ENCODE measurements at regions not wholly inside any gene's neighbourhood (a gene's known extent, or its start where the extent isn't known, plus 50 kb on each side); places are given as distances from the start of the nearest gene placed in this dataset.

DNA sequence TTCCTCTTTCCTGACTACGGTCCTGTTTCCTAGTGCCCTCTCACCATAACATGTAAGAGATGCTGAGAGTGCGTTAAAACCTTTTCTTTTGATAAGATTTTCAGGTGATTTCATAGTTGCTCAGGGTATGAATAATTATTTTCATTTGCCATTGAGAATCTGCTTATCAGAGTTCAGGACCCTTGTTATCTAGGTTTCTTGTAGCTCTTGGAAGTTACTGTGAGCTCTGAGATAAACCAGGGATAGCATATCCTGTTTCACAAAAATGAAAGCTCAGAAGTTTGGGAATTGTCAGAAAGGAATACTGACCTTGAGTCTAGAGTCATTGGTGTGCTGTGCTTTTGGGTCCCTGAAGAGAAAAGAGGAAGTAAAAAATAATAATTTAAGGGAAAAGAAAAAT lies 76.8 kb upstream of the PRKG1 start:
- Histone ChIP-seq H3K27ac (ENCODE audit: low read depth in 2 of 2, low read length in 2 of 2) (no peak overlapping the region), H3K4me3 (ENCODE audit: low read length in 2 of 2) (no peak overlapping the region), H3K9me3 (ENCODE audit: control insufficient read depth in 2 of 2, low read length in 2 of 2) (no peaks in the 10 kb centered on the region), H3K36me3 (ENCODE audit: control insufficient read depth in 2 of 2, insufficient read depth in 2 of 2, low read length in 2 of 2) (no peaks in the 10 kb centered on the region), H3K4me1 (ENCODE audit: control insufficient read depth in 2 of 2, insufficient read depth in 2 of 2, low read length in 2 of 2) (peaks cover 7 to 14% of the 10 kb centered on the region in 2 donors), H3K27me3 (ENCODE audit: control insufficient read depth in 2 of 2, insufficient read depth in 2 of 2, low read length in 2 of 2) (no peaks in the 10 kb centered on the region), H3K9ac (ENCODE audit: low read depth in 1 of 2, low read length in 2 of 2) (no peak overlapping the region)

DNA sequence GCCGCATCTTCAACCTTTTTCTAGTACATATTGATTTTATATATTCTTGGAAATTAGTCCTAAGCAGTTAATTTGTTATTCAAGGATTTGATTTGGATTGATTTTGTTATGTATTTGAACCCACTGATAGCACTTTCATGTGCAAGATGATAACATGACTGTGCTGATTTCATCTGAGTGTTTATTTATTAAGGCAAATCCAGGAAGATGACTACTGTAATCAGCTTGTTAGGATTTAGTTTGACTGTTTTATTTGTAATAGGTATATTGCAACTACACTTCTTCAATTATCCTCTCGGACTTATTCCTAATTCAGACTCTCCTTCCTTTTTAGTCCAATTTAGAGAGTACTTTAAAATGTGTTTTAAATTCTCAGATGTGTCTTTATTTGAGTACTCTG lies 75.1 kb upstream of the PRKG1 start:
- no peak overlapping the region for H3K9ac ChIP-seq (ENCODE audit: low read depth in 1 of 2, low read length in 2 of 2)
- no peak overlapping the region for H3K4me3 ChIP-seq (ENCODE audit: low read length in 2 of 2)
- H3K36me3 ChIP-seq (ENCODE audit: control insufficient read depth in 2 of 2, insufficient read depth in 2 of 2, low read length in 2 of 2), result no peaks in the 10 kb centered on the region
- no peaks in the 10 kb centered on the region for H3K4me1 ChIP-seq (ENCODE audit: control insufficient read depth in 2 of 2, insufficient read depth in 2 of 2, low read length in 2 of 2)
- no peak overlapping the region for H3K27ac ChIP-seq (ENCODE audit: low read depth in 2 of 2, low read length in 2 of 2)
- no peaks in the 10 kb centered on the region for H3K9me3 ChIP-seq (ENCODE audit: control insufficient read depth in 2 of 2, low read length in 2 of 2)
- no peaks in the 10 kb centered on the region for H3K27me3 ChIP-seq (ENCODE audit: control insufficient read depth in 2 of 2, insufficient read depth in 2 of 2, low read length in 2 of 2)

DNA sequence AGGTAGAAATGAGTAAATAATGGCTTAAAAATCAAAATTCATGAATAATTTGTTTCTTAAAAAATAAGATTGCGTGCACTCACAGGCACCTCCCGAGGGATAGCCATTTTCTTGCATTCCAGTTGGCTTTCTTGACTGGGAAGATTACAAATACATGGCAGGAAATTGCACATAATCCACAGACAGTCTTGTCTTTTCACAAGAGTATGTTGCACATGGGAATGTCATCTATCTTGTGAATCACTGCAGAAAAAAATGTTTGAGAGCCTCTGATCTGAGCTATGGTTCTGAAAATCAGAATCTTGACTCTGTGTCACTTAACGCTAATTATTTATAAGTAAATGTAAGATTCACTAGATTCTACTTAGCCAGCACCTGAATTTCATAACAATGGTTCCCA lies 74.1 kb upstream of the PRKG1 start:
- Histone ChIP-seq H3K36me3 (ENCODE audit: control insufficient read depth in 2 of 2, insufficient read depth in 2 of 2, low read length in 2 of 2) (no peaks in the 10 kb centered on the region), H3K27ac (ENCODE audit: low read depth in 2 of 2, low read length in 2 of 2) (no peak overlapping the region), H3K4me1 (ENCODE audit: control insufficient read depth in 2 of 2, insufficient read depth in 2 of 2, low read length in 2 of 2) (no peaks in the 10 kb centered on the region), H3K9me3 (ENCODE audit: control insufficient read depth in 2 of 2, low read length in 2 of 2) (no peaks in the 10 kb centered on the region), H3K9ac (ENCODE audit: low read depth in 1 of 2, low read length in 2 of 2) (no peak overlapping the region), H3K4me3 (ENCODE audit: low read length in 2 of 2) (no peak overlapping the region), H3K27me3 (ENCODE audit: control insufficient read depth in 2 of 2, insufficient read depth in 2 of 2, low read length in 2 of 2) (no peaks in the 10 kb centered on the region)

GRCh38 chr10:51000976-51001375 lies 73.3 kb upstream of the PRKG1 start:
- H3K27me3 ChIP-seq (ENCODE audit: control insufficient read depth in 2 of 2, insufficient read depth in 2 of 2, low read length in 2 of 2), result no peaks in the 10 kb centered on the region
- H3K36me3 ChIP-seq (ENCODE audit: control insufficient read depth in 2 of 2, insufficient read depth in 2 of 2, low read length in 2 of 2), result no peaks in the 10 kb centered on the region
- no peaks in the 10 kb centered on the region for H3K9me3 ChIP-seq (ENCODE audit: control insufficient read depth in 2 of 2, low read length in 2 of 2)
- H3K27ac ChIP-seq (ENCODE audit: low read depth in 2 of 2, low read length in 2 of 2), result no peak overlapping the region
- no peak overlapping the region for H3K9ac ChIP-seq (ENCODE audit: low read depth in 1 of 2, low read length in 2 of 2)
- no peak overlapping the region for H3K4me3 ChIP-seq (ENCODE audit: low read length in 2 of 2)
- no peaks in the 10 kb centered on the region for H3K4me1 ChIP-seq (ENCODE audit: control insufficient read depth in 2 of 2, insufficient read depth in 2 of 2, low read length in 2 of 2)

DNA sequence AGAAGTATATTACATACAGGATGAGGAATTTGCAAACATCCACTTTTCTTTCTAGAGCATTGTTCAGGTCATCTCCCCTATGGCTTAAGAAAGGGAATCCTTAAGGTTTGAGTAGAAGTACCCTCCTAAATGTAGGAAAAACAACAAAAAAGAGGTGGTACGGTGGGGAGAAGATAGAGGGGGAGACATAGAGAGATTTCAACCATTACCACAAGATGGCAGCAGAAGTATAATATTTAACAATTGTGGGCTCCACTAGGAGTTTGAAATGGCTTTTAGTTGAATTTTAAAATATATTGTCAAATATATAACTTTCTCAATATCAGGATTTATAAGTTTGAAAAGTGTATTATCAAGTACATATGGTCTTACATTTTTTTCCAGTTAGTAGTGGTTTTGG lies 72.7 kb upstream of the PRKG1 start:
- no peaks in the 10 kb centered on the region for H3K4me1 ChIP-seq (ENCODE audit: control insufficient read depth in 2 of 2, insufficient read depth in 2 of 2, low read length in 2 of 2)
- H3K9ac ChIP-seq (ENCODE audit: low read depth in 1 of 2, low read length in 2 of 2), result no peak overlapping the region
- no peak overlapping the region for H3K27ac ChIP-seq (ENCODE audit: low read depth in 2 of 2, low read length in 2 of 2)
- H3K4me3 ChIP-seq (ENCODE audit: low read length in 2 of 2), result no peak overlapping the region
- no peaks in the 10 kb centered on the region for H3K36me3 ChIP-seq (ENCODE audit: control insufficient read depth in 2 of 2, insufficient read depth in 2 of 2, low read length in 2 of 2)
- no peaks in the 10 kb centered on the region for H3K27me3 ChIP-seq (ENCODE audit: control insufficient read depth in 2 of 2, insufficient read depth in 2 of 2, low read length in 2 of 2)
- H3K9me3 ChIP-seq (ENCODE audit: control insufficient read depth in 2 of 2, low read length in 2 of 2), result no peaks in the 10 kb centered on the region

DNA sequence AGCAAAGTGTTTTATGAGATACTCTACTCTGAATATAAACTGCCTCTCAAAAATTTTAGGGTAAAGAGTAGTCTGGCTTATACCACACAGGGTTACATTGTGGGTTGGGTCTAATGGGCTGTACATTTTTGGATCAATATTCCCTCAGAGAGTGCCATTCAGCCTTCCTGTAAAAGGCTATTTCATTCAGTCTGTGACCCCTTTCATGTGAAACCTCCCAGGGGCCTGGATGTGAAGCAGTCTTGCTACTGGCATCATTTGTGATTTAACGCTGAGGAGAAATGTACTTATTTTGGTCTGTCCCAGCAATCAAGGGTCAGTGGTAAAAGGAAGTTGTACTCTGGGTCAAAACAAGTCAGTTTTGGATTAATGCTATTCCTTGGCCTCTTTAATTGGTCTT lies 71.8 kb upstream of the PRKG1 start:
- Histone ChIP-seq H3K36me3 (ENCODE audit: control insufficient read depth in 2 of 2, insufficient read depth in 2 of 2, low read length in 2 of 2) (no peaks in the 10 kb centered on the region), H3K27me3 (ENCODE audit: control insufficient read depth in 2 of 2, insufficient read depth in 2 of 2, low read length in 2 of 2) (no peaks in the 10 kb centered on the region), H3K4me1 (ENCODE audit: control insufficient read depth in 2 of 2, insufficient read depth in 2 of 2, low read length in 2 of 2) (no peaks in the 10 kb centered on the region), H3K9me3 (ENCODE audit: control insufficient read depth in 2 of 2, low read length in 2 of 2) (no peaks in the 10 kb centered on the region), H3K9ac (ENCODE audit: low read depth in 1 of 2, low read length in 2 of 2) (no peak overlapping the region), H3K4me3 (ENCODE audit: low read length in 2 of 2) (no peak overlapping the region), H3K27ac (ENCODE audit: low read depth in 2 of 2, low read length in 2 of 2) (no peak overlapping the region)

DNA sequence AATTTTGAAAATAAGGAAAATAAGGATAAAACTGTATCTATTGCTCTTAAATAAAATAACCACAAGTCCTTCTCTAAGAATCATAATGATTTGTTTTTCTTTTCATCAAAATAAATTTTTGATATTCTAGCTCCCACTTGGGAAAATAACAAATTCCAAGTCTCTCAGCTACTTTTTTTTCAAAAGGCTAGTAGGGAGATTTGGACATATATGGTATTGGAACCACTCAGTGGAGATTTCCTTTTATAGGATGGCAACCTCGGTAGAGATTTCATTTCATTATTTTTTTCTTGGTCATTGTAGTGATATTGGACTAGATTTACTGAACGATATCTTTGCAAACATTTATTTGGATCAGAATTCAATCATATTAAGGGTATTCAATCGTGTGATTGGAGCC lies 69.5 kb upstream of the PRKG1 start:
- H3K4me1 ChIP-seq (ENCODE audit: control insufficient read depth in 2 of 2, insufficient read depth in 2 of 2, low read length in 2 of 2), result no peaks in the 10 kb centered on the region
- H3K9me3 ChIP-seq (ENCODE audit: control insufficient read depth in 2 of 2, low read length in 2 of 2), result no peaks in the 10 kb centered on the region
- H3K27me3 ChIP-seq (ENCODE audit: control insufficient read depth in 2 of 2, insufficient read depth in 2 of 2, low read length in 2 of 2), result no peaks in the 10 kb centered on the region
- no peak overlapping the region for H3K9ac ChIP-seq (ENCODE audit: low read depth in 1 of 2, low read length in 2 of 2)
- no peak overlapping the region for H3K4me3 ChIP-seq (ENCODE audit: low read length in 2 of 2)
- no peaks in the 10 kb centered on the region for H3K36me3 ChIP-seq (ENCODE audit: control insufficient read depth in 2 of 2, insufficient read depth in 2 of 2, low read length in 2 of 2)
- H3K27ac ChIP-seq (ENCODE audit: low read depth in 2 of 2, low read length in 2 of 2), result no peak overlapping the region

GRCh38 chr10:51005551-51005950 lies 68.7 kb upstream of the PRKG1 start:
- Histone ChIP-seq H3K9me3 (ENCODE audit: control insufficient read depth in 2 of 2, low read length in 2 of 2) (no peaks in the 10 kb centered on the region), H3K4me3 (ENCODE audit: low read length in 2 of 2) (no peak overlapping the region), H3K27ac (ENCODE audit: low read depth in 2 of 2, low read length in 2 of 2) (no peak overlapping the region), H3K36me3 (ENCODE audit: control insufficient read depth in 2 of 2, insufficient read depth in 2 of 2, low read length in 2 of 2) (no peaks in the 10 kb centered on the region), H3K4me1 (ENCODE audit: control insufficient read depth in 2 of 2, insufficient read depth in 2 of 2, low read length in 2 of 2) (no peaks in the 10 kb centered on the region), H3K27me3 (ENCODE audit: control insufficient read depth in 2 of 2, insufficient read depth in 2 of 2, low read length in 2 of 2) (no peaks in the 10 kb centered on the region), H3K9ac (ENCODE audit: low read depth in 1 of 2, low read length in 2 of 2) (no peak overlapping the region)

DNA sequence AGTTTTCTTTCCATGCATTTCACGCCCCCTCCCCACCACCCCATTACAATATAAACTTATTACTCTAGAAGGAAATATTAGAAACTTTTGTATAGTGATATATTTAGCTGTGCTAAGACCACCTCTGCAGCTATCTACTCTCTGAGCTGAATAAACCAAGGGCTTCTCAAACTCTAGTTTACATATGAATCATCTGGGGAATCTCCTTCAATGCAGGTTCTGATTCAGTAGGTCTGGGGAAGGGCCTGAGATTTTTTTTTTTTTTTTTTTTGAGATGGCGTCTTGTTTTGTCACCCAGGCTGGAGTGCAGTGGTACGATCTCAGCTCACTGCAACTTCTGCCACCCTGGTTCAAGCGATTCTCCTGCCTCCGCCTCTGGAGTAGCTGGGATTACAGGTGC lies 67.6 kb upstream of the PRKG1 start:
- H3K4me1 ChIP-seq (ENCODE audit: control insufficient read depth in 2 of 2, insufficient read depth in 2 of 2, low read length in 2 of 2), result no peaks in the 10 kb centered on the region
- no peak overlapping the region for H3K27ac ChIP-seq (ENCODE audit: low read depth in 2 of 2, low read length in 2 of 2)
- no peak overlapping the region for H3K9ac ChIP-seq (ENCODE audit: low read depth in 1 of 2, low read length in 2 of 2)
- H3K9me3 ChIP-seq (ENCODE audit: control insufficient read depth in 2 of 2, low read length in 2 of 2), result no peaks in the 10 kb centered on the region
- no peaks in the 10 kb centered on the region for H3K36me3 ChIP-seq (ENCODE audit: control insufficient read depth in 2 of 2, insufficient read depth in 2 of 2, low read length in 2 of 2)
- H3K4me3 ChIP-seq (ENCODE audit: low read length in 2 of 2), result no peak overlapping the region
- H3K27me3 ChIP-seq (ENCODE audit: control insufficient read depth in 2 of 2, insufficient read depth in 2 of 2, low read length in 2 of 2), result no peaks in the 10 kb centered on the region

DNA sequence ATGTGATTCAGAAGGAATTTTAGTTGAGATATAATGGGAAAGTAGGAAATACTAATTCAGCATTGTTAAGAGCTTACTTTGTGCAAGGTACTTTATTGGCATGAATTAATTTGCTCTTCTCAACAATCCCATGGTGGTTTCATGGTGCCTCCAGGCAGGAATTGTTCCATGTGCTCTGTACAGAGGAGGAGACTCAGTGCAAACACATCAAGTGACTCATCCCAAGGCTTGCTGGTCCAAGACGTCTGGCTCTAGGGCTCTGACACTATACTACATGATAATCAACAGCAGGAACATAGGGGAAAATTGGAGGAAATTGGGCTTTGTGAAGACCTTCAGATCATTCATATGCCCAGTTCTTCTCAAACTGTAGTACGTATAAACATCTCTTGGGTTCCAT lies 66.5 kb upstream of the PRKG1 start:
- no peaks in the 10 kb centered on the region for H3K36me3 ChIP-seq (ENCODE audit: control insufficient read depth in 2 of 2, insufficient read depth in 2 of 2, low read length in 2 of 2)
- no peaks in the 10 kb centered on the region for H3K9me3 ChIP-seq (ENCODE audit: control insufficient read depth in 2 of 2, low read length in 2 of 2)
- no peaks in the 10 kb centered on the region for H3K27me3 ChIP-seq (ENCODE audit: control insufficient read depth in 2 of 2, insufficient read depth in 2 of 2, low read length in 2 of 2)
- no peak overlapping the region for H3K4me3 ChIP-seq (ENCODE audit: low read length in 2 of 2)
- H3K9ac ChIP-seq (ENCODE audit: low read depth in 1 of 2, low read length in 2 of 2), result no peak overlapping the region
- no peaks in the 10 kb centered on the region for H3K4me1 ChIP-seq (ENCODE audit: control insufficient read depth in 2 of 2, insufficient read depth in 2 of 2, low read length in 2 of 2)
- H3K27ac ChIP-seq (ENCODE audit: low read depth in 2 of 2, low read length in 2 of 2), result no peak overlapping the region

GRCh38 chr10:51008346-51008745 lies 65.9 kb upstream of the PRKG1 start:
- no peaks in the 10 kb centered on the region for H3K27me3 ChIP-seq (ENCODE audit: control insufficient read depth in 2 of 2, insufficient read depth in 2 of 2, low read length in 2 of 2)
- H3K27ac ChIP-seq (ENCODE audit: low read depth in 2 of 2, low read length in 2 of 2), result no peak overlapping the region
- H3K36me3 ChIP-seq (ENCODE audit: control insufficient read depth in 2 of 2, insufficient read depth in 2 of 2, low read length in 2 of 2), result no peaks in the 10 kb centered on the region
- no peak overlapping the region for H3K9ac ChIP-seq (ENCODE audit: low read depth in 1 of 2, low read length in 2 of 2)
- no peak overlapping the region for H3K4me3 ChIP-seq (ENCODE audit: low read length in 2 of 2)
- no peaks in the 10 kb centered on the region for H3K9me3 ChIP-seq (ENCODE audit: control insufficient read depth in 2 of 2, low read length in 2 of 2)
- no peaks in the 10 kb centered on the region for H3K4me1 ChIP-seq (ENCODE audit: control insufficient read depth in 2 of 2, insufficient read depth in 2 of 2, low read length in 2 of 2)

Measured in mucosa of rectum (tissue), 2 donors.